ENCODE measurements at regions not wholly inside any gene's neighbourhood (a gene's known extent, or its start where the extent isn't known, plus 50 kb on each side); places are given as distances from the start of the nearest gene placed in this dataset.
"Not testable (repeated sequence)": the region's sequence is repeated elsewhere in the genome, so short reads cannot be mapped to it uniquely, and the experiment has no call there.

GRCh38 chr20:52302736-52303135, 111.2 kb upstream of the ZFP64 start:
- dilution Hi-C loops (cut with HindIII; ENCODE audit: low sequenced_read_pairs, unreplicated experiment) (no loop called here), in situ Hi-C loops (cut with MboI; ENCODE audit: low sequenced_read_pairs) (loop anchor here (25.0 kb wide), 1 partner anchor 910 kb away; no protein-coding TSS in a partner anchor), intact Hi-C loops (cut with micrococcal nuclease) (no loop called here)
- Histone ChIP-seq H2BK120ac (ENCODE audit: low read depth, low read length) (no peak overlapping the region), H3K36me3 (ENCODE audit: control insufficient read depth, insufficient read depth, low read length) (no peaks in the 10 kb centered on the region), H3K18ac (ENCODE audit: low read depth, low read length) (no peak overlapping the region), H3K27me3 (ENCODE audit: control insufficient read depth, insufficient read depth, low read length) (no peaks in the 10 kb centered on the region), H4K8ac (ENCODE audit: low read depth in 2 of 2, low read length in 2 of 2) (no peak overlapping the region), H3K9me1 (ENCODE audit: insufficient read depth, low read length) (no peaks in the 10 kb centered on the region), H3K4me2 (ENCODE audit: low read depth, low read length) (no peak overlapping the region), H3K4ac (ENCODE audit: low read depth, low read length) (no peak overlapping the region), H3K4me1 (ENCODE audit: control insufficient read depth, insufficient read depth, low read length) (no peaks in the 10 kb centered on the region), H2BK5ac (ENCODE audit: low read depth, low read length, poor library complexity, severe bottlenecking) (no peak overlapping the region), H2AFZ (replicated peaks; ENCODE audit: low read length, poor library complexity) (no peak overlapping the region), H2BK20ac (ENCODE audit: low read depth, low read length) (no peak overlapping the region), H3K4me3 (ENCODE audit: insufficient read depth, low read depth, low read length) (no peak overlapping the region), H2BK15ac (ENCODE audit: low read depth, low read length) (no peak overlapping the region), H4K5ac (ENCODE audit: low read depth, low read length) (no peak overlapping the region), H2AK5ac (ENCODE audit: low read depth, low read length) (no peak overlapping the region), H3K23ac (ENCODE audit: low read depth, low read length) (no peak overlapping the region), H3K14ac (replicated peaks; ENCODE audit: low read depth, low read length) (no peak overlapping the region), H3K9me3 (ENCODE audit: control insufficient read depth, insufficient read depth, low read length) (no peaks in the 10 kb centered on the region), H3K79me1 (ENCODE audit: low read depth in 1 of 2, low read length in 2 of 2) (no peaks in the 10 kb centered on the region), H4K20me1 (ENCODE audit: insufficient read depth, low read length) (no peaks in the 10 kb centered on the region), H3K9ac (ENCODE audit: low read depth, low read length) (no peak overlapping the region), H3K27ac (ENCODE audit: insufficient read depth, low read length) (no peak overlapping the region), H3K56ac (ENCODE audit: extremely low read depth, insufficient read depth, low read length) (no peak overlapping the region), H4K91ac (ENCODE audit: insufficient read depth, low read depth, low read length) (no peak overlapping the region), H2AK9ac (replicated peaks; ENCODE audit: low read depth, low read length, poor library complexity) (no peak overlapping the region)
- ATAC-seq (ENCODE audit: low read depth): no peak
- WGBS, 2 experiments (ENCODE audit: extremely low coverage in 2 of 2, insufficient read length in 1 of 2): no CpG with 5 or more reads among the region's 3 CpGs
- TF ChIP-seq NFE2L2 (IDR thresholded peaks at IDR 0.05; ENCODE audit: low read depth, low read length) (no peak), CTCF (conservative IDR thresholded peaks at IDR 0.05; ENCODE audit: low read depth, low read length) (no peak), SMC3 (IDR thresholded peaks at IDR 0.05; ENCODE audit: low read depth, low read length) (no peak)
- ChIA-PET POLR2A (ENCODE audit: unreplicated experiment) (no interaction called here), CTCF (no interaction called here)
- DNase-seq: no peak
- no TSS peak for BruUV-seq (replicated peaks)

DNA sequence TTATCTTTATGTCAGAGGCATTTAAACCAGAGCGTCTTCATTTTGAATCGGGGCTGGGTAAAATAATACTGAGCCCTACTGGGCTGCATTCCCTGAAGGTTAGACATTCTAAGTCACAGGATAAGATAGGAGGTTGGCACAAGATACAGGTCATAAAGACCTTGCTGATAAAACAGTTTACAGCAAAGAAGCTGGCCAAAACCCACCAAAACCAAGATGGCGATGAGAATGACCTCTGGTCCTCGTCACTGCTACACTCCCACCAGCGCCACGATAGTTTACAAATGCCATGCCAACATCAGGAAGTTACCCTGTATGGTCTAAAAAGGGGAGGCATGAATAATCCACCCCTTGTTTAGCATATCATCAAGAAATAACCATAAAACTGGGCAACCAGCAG, 110.5 kb upstream of the ZFP64 start:
- H3K4ac ChIP-seq (ENCODE audit: low read depth, low read length); BruUV-seq (replicated peaks); H3K23ac ChIP-seq (ENCODE audit: low read depth, low read length); H4K5ac ChIP-seq (ENCODE audit: low read depth, low read length); H3K4me3 ChIP-seq (ENCODE audit: insufficient read depth, low read depth, low read length); H4K91ac ChIP-seq (ENCODE audit: insufficient read depth, low read depth, low read length); H2AK5ac ChIP-seq (ENCODE audit: low read depth, low read length); H3K9me1 ChIP-seq (ENCODE audit: insufficient read depth, low read length); POLR2A ChIA-PET (ENCODE audit: unreplicated experiment); H3K9ac ChIP-seq (ENCODE audit: low read depth, low read length); DNase-seq; H3K4me2 ChIP-seq (ENCODE audit: low read depth, low read length); H3K56ac ChIP-seq (ENCODE audit: extremely low read depth, insufficient read depth, low read length); H3K36me3 ChIP-seq (ENCODE audit: control insufficient read depth, insufficient read depth, low read length); H2BK5ac ChIP-seq (ENCODE audit: low read depth, low read length, poor library complexity, severe bottlenecking); H3K4me1 ChIP-seq (ENCODE audit: control insufficient read depth, insufficient read depth, low read length); H3K9me3 ChIP-seq (ENCODE audit: control insufficient read depth, insufficient read depth, low read length); H4K8ac ChIP-seq (ENCODE audit: low read depth in 2 of 2, low read length in 2 of 2); H4K20me1 ChIP-seq (ENCODE audit: insufficient read depth, low read length); H3K14ac ChIP-seq (replicated peaks; ENCODE audit: low read depth, low read length); ATAC-seq (ENCODE audit: low read depth); H2BK20ac ChIP-seq (ENCODE audit: low read depth, low read length); H2BK15ac ChIP-seq (ENCODE audit: low read depth, low read length); H2BK120ac ChIP-seq (ENCODE audit: low read depth, low read length); intact Hi-C loops (cut with micrococcal nuclease); H3K27ac ChIP-seq (ENCODE audit: insufficient read depth, low read length); H3K79me1 ChIP-seq (ENCODE audit: low read depth in 1 of 2, low read length in 2 of 2); H3K27me3 ChIP-seq (ENCODE audit: control insufficient read depth, insufficient read depth, low read length); H2AFZ ChIP-seq (replicated peaks; ENCODE audit: low read length, poor library complexity); H2AK9ac ChIP-seq (replicated peaks; ENCODE audit: low read depth, low read length, poor library complexity); dilution Hi-C loops (cut with HindIII; ENCODE audit: low sequenced_read_pairs, unreplicated experiment); H3K18ac ChIP-seq (ENCODE audit: low read depth, low read length); CTCF ChIA-PET: not testable (repeated sequence)
- no CpG with 5 or more reads among the region's 6 CpGs for WGBS, 2 experiments (ENCODE audit: extremely low coverage in 2 of 2, insufficient read length in 1 of 2)
- in situ Hi-C loops (cut with MboI; ENCODE audit: low sequenced_read_pairs): loop anchor here (25.0 kb wide), 1 partner anchor 910 kb away; no protein-coding TSS in a partner anchor

All from IMR-90 (cell line).